WTC11 (cell line): ENCODE measurements at regions not wholly inside any gene's neighbourhood (a gene's known extent, or its start where the extent isn't known, plus 50 kb on each side); places are given as distances from the start of the nearest gene placed in this dataset.

Experiments
- ATAC-seq: fragments of 200-7000 bp; cut with Tn5 transposase; 2 replicates; pipeline ENCODE4 v1.10.0; 2021; ENCODE audit warnings: mild to moderate bottlenecking, moderate library complexity
- CTCF ChIA-PET: fragments of 300-600 bp; sonication (Branson Sonifier 250); formaldehyde crosslinking; loops from one replicate; lab custom pipeline; 2021; ENCODE audit warnings: antibody characterized with exemption; lab: Charles Lee
- POLR2A ChIA-PET: fragments of 350-600 bp; sonication (Branson Sonifier 250); formaldehyde crosslinking; loops from one replicate; lab custom pipeline; 2021; ENCODE audit warnings: antibody characterized with exemption; lab: Charles Lee
- DNase-seq: peaks from one replicate; pipeline ENCODE4 v3.0.0; 2021; ENCODE audit warnings: low spot score
- H3K27ac Mint-ChIP-seq: 2 replicates; pipeline ENCODE4 v1.8.0; 2021; ENCODE audit warnings: mixed read lengths
- H3K27me3 Mint-ChIP-seq: 2 replicates; pipeline ENCODE4 v1.8.0; 2021; ENCODE audit warnings: low read depth, mild to moderate bottlenecking, moderate library complexity, mixed read lengths
- H3K36me3 Mint-ChIP-seq: 2 replicates; pipeline ENCODE4 v1.8.0; 2021; ENCODE audit warnings: mixed read lengths
- H3K4me1 Mint-ChIP-seq: 2 replicates; pipeline ENCODE4 v1.8.0; 2022; ENCODE audit warnings: mixed read lengths
- H3K4me3 Mint-ChIP-seq: 2 replicates; pipeline ENCODE4 v1.8.0; 2021; ENCODE audit warnings: mild to moderate bottlenecking, moderate library complexity, mixed read lengths
- H3K9me3 Mint-ChIP-seq: 2 replicates; pipeline ENCODE4 v1.8.0; 2021; ENCODE audit warnings: mixed read lengths
- CBFB ChIP-seq: sonication (generic); formaldehyde crosslinking; IDR thresholded peaks from 2 replicates; pipeline ENCODE4 v1.8.1; 2022; ENCODE audit warnings: mild to moderate bottlenecking, low read depth, missing genetic modification reagents
- ELF4 ChIP-seq: sonication (generic); formaldehyde crosslinking; IDR thresholded peaks from 2 replicates; pipeline ENCODE4 v1.8.1; 2022; ENCODE audit warnings: low read depth, mild to moderate bottlenecking, moderate library complexity, missing genetic modification reagents
- ETV6 ChIP-seq: sonication (generic); formaldehyde crosslinking; IDR thresholded peaks from 2 replicates; pipeline ENCODE4 v1.8.1; 2022; ENCODE audit warnings: mild to moderate bottlenecking, missing genetic modification reagents
- IRF2 ChIP-seq: sonication (generic); formaldehyde crosslinking; IDR thresholded peaks from 2 replicates; pipeline ENCODE4 v1.8.0; 2022; ENCODE audit warnings: low read depth, missing genetic modification reagents, borderline replicate concordance
- JAZF1 ChIP-seq: fragments of 250-450 bp; sonication (Bioruptor Pico); IDR thresholded peaks from 2 replicates; pipeline ENCODE4 v1.9.0; 2021; ENCODE audit warnings: moderate library complexity, mild to moderate bottlenecking, inconsistent platforms
- KAT7 ChIP-seq: sonication (generic); formaldehyde crosslinking; IDR thresholded peaks from 2 replicates; pipeline ENCODE4 v1.8.1; 2023; ENCODE audit warnings: missing genetic modification reagents, mild to moderate bottlenecking, borderline replicate concordance
- MXD4 ChIP-seq: fragments of 250-450 bp; sonication (Bioruptor Pico); IDR thresholded peaks from 2 replicates; pipeline ENCODE4 v1.8.0; 2021; ENCODE audit warnings: mild to moderate bottlenecking, moderate library complexity, borderline replicate concordance
- MYBL2 ChIP-seq: sonication (generic); formaldehyde crosslinking; IDR thresholded peaks from 2 replicates; pipeline ENCODE4 v1.8.1; 2023; ENCODE audit warnings: mild to moderate bottlenecking, moderate library complexity, missing genetic modification reagents
- NFATC4 ChIP-seq: fragments of 250-450 bp; sonication (Bioruptor Pico); IDR thresholded peaks from 2 replicates; pipeline ENCODE4 v1.9.0; 2021; ENCODE audit warnings: mild to moderate bottlenecking
- NFYB ChIP-seq: sonication (generic); formaldehyde crosslinking; conservative IDR thresholded peaks from 2 replicates; pipeline ENCODE4 v1.8.0; 2022; ENCODE audit warnings: low read depth, missing genetic modification reagents
- NR2C2 ChIP-seq: sonication (generic); formaldehyde crosslinking; IDR thresholded peaks from 2 replicates; pipeline ENCODE4 v1.8.0; 2022; ENCODE audit warnings: mild to moderate bottlenecking, missing genetic modification reagents
- RELA ChIP-seq: sonication (generic); formaldehyde crosslinking; IDR thresholded peaks from 2 replicates; pipeline ENCODE4 v1.8.1; 2022; ENCODE audit warnings: missing genetic modification reagents, mild to moderate bottlenecking, borderline replicate concordance
- SMAD3 ChIP-seq: sonication (generic); formaldehyde crosslinking; IDR thresholded peaks from 2 replicates; pipeline ENCODE4 v1.8.0; 2022; ENCODE audit warnings: missing genetic modification reagents, mild to moderate bottlenecking, borderline replicate concordance
- TCF7 ChIP-seq: sonication (generic); formaldehyde crosslinking; IDR thresholded peaks from 2 replicates; pipeline ENCODE4 v1.8.0; 2022; ENCODE audit warnings: mild to moderate bottlenecking, low read depth, missing genetic modification reagents, moderate library complexity
- ZNF263 ChIP-seq: sonication (generic); formaldehyde crosslinking; IDR thresholded peaks from 2 replicates; pipeline ENCODE4 v1.8.1; 2022; ENCODE audit warnings: low read depth, mild to moderate bottlenecking, moderate library complexity, missing genetic modification reagents
- ZNF671 ChIP-seq: fragments of 250-450 bp; sonication (Bioruptor Pico); IDR thresholded peaks from 2 replicates; pipeline ENCODE4 v1.8.0; 2021; ENCODE audit warnings: mild to moderate bottlenecking
- TF ChIP-seq, protein P1 (sequence below): sonication (generic); formaldehyde crosslinking; IDR thresholded peaks from 2 replicates; pipeline ENCODE4 v1.8.0; 2022; ENCODE audit warnings: mild to moderate bottlenecking, missing genetic modification reagents
- TF ChIP-seq, protein P2 (sequence below): sonication (generic); formaldehyde crosslinking; IDR thresholded peaks from 2 replicates; pipeline ENCODE4 v1.8.1; 2022; ENCODE audit warnings: mild to moderate bottlenecking, missing genetic modification reagents, moderate library complexity, borderline replicate concordance
- TF ChIP-seq, protein P3 (sequence below): sonication (generic); formaldehyde crosslinking; IDR thresholded peaks from 2 replicates; pipeline ENCODE4 v1.8.0; 2022; ENCODE audit warnings: mild to moderate bottlenecking, missing genetic modification reagents
- TF ChIP-seq, protein P4 (sequence below): fragments of 250-450 bp; sonication (Bioruptor Pico); IDR thresholded peaks from 2 replicates; pipeline ENCODE4 v2.1.2; 2022; ENCODE audit warnings: mild to moderate bottlenecking, moderate library complexity
- TF ChIP-seq, protein P5 (sequence below): fragments of 250-450 bp; sonication (Bioruptor Pico); IDR thresholded peaks from 2 replicates; pipeline ENCODE4 v1.8.0; 2021; ENCODE audit warnings: mild to moderate bottlenecking
- TF ChIP-seq, protein P6 (sequence below): sonication (generic); formaldehyde crosslinking; IDR thresholded peaks from 2 replicates; pipeline ENCODE4 v1.8.0; 2023; ENCODE audit warnings: missing genetic modification reagents, mild to moderate bottlenecking, borderline replicate concordance

DNA sequence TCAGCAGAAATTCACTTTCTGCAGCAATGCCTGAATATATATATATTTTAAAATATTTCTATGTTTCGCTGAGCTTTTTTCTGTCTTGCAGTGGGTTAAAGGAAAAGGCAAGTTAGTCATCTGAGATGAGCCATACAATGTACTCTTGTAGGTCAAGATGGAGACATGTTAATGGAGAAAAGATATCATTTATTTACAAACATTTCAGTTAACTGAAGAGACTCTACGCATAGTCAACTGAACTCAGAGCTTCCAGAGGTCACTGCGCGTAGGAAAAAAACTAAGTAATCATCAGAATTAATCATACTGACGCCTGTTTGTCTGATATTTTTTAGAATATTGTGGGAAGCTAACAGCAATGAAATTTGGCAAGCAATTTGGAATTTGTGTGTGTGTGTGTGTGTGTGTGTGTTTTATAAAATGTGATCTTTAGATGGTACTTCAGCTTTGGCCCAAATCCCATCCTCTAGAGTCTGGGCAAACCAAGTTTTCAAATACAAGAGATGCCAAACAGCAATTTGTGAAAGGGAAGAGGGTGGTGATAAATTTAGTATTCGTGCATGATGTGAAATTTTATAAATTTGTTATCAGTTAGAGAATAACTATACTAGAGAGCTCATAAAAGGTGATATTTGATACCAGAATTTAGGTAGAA lies 193.9 kb upstream of the AGR3 start:
- Mint-ChIP-seq H3K27me3 (no peaks in the 10 kb centered on the region), H3K4me1 (no peaks in the 10 kb centered on the region), H3K27ac (no peak overlapping the region), H3K4me3 (no peak overlapping the region), H3K36me3 (no peaks in the 10 kb centered on the region), H3K9me3 (peaks cover 3% of the 10 kb centered on the region; the same call in 1 of the 2 replicates)
- TF ChIP-seq, protein P1, sequence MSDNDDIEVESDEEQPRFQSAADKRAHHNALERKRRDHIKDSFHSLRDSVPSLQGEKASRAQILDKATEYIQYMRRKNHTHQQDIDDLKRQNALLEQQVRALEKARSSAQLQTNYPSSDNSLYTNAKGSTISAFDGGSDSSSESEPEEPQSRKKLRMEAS (CRISPR knock-in tag): no peak
- TF ChIP-seq SMAD3 (CRISPR knock-in tag) (no peak), MYBL2 (CRISPR knock-in tag) (no peak), ZNF671 (CRISPR knock-in tag) (no peak), ZNF263 (CRISPR knock-in tag) (no peak), NFYB (CRISPR knock-in tag) (no peak), RELA (CRISPR knock-in tag) (no peak), ELF4 (CRISPR knock-in tag) (no peak), ETV6 (no peak), MXD4 (CRISPR knock-in tag) (no peak)
- TF ChIP-seq, protein P2, sequence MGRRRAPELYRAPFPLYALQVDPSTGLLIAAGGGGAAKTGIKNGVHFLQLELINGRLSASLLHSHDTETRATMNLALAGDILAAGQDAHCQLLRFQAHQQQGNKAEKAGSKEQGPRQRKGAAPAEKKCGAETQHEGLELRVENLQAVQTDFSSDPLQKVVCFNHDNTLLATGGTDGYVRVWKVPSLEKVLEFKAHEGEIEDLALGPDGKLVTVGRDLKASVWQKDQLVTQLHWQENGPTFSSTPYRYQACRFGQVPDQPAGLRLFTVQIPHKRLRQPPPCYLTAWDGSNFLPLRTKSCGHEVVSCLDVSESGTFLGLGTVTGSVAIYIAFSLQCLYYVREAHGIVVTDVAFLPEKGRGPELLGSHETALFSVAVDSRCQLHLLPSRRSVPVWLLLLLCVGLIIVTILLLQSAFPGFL: no peak
- TF ChIP-seq, protein P3, sequence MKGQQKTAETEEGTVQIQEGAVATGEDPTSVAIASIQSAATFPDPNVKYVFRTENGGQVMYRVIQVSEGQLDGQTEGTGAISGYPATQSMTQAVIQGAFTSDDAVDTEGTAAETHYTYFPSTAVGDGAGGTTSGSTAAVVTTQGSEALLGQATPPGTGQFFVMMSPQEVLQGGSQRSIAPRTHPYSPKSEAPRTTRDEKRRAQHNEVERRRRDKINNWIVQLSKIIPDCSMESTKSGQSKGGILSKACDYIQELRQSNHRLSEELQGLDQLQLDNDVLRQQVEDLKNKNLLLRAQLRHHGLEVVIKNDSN: no peak
- TF ChIP-seq, protein P4, sequence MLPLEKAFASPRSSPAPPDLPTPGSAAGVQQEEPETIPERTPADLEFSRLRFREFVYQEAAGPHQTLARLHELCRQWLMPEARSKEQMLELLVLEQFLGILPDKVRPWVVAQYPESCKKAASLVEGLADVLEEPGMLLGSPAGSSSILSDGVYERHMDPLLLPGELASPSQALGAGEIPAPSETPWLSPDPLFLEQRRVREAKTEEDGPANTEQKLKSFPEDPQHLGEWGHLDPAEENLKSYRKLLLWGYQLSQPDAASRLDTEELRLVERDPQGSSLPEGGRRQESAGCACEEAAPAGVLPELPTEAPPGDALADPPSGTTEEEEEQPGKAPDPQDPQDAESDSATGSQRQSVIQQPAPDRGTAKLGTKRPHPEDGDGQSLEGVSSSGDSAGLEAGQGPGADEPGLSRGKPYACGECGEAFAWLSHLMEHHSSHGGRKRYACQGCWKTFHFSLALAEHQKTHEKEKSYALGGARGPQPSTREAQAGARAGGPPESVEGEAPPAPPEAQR (CRISPR knock-in tag): no peak
- TF ChIP-seq, protein P5, sequence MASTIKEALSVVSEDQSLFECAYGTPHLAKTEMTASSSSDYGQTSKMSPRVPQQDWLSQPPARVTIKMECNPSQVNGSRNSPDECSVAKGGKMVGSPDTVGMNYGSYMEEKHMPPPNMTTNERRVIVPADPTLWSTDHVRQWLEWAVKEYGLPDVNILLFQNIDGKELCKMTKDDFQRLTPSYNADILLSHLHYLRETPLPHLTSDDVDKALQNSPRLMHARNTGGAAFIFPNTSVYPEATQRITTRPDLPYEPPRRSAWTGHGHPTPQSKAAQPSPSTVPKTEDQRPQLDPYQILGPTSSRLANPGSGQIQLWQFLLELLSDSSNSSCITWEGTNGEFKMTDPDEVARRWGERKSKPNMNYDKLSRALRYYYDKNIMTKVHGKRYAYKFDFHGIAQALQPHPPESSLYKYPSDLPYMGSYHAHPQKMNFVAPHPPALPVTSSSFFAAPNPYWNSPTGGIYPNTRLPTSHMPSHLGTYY (CRISPR knock-in tag): no peak
- DNase-seq (no peak), ATAC-seq (no peak)
- POLR2A ChIA-PET: no interaction called here
- CTCF ChIA-PET: interaction anchor here (0.5 kb wide), 1 partner anchor 67 kb away, joined by 3 read pairs; no protein-coding TSS in a partner anchor

DNA sequence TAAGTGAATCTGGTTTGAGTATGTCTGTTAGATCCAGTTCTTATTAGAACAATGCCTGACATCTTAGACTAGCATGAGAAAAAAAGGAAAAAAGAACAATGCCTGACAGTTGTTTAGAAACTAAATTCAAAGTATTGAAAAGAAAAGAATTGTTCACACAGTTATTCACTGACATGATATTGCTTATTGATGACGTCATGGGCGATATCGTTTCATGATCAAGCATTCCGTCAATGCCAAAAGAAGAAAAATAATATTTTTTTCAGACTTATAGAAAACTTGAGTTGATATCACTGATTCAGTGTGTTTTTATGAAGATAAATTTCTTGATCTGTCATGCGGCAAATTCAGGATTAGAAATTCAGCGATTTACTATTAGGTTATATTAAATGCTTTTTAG lies 196.5 kb upstream of the AGR3 start:
- H3K36me3 Mint-ChIP-seq: no peaks in the 10 kb centered on the region
- POLR2A ChIA-PET: no interaction called here
- H3K4me1 Mint-ChIP-seq: no peaks in the 10 kb centered on the region
- H3K27ac Mint-ChIP-seq: no peak overlapping the region
- CTCF ChIA-PET: no interaction called here
- DNase-seq (no peak), ATAC-seq (no peak)
- H3K4me3 Mint-ChIP-seq: no peak overlapping the region
- no peaks in the 10 kb centered on the region for H3K27me3 Mint-ChIP-seq
- H3K9me3 Mint-ChIP-seq: peaks cover 7% of the 10 kb centered on the region; the same call in 1 of the 2 replicates
- TF ChIP-seq, protein P6, sequence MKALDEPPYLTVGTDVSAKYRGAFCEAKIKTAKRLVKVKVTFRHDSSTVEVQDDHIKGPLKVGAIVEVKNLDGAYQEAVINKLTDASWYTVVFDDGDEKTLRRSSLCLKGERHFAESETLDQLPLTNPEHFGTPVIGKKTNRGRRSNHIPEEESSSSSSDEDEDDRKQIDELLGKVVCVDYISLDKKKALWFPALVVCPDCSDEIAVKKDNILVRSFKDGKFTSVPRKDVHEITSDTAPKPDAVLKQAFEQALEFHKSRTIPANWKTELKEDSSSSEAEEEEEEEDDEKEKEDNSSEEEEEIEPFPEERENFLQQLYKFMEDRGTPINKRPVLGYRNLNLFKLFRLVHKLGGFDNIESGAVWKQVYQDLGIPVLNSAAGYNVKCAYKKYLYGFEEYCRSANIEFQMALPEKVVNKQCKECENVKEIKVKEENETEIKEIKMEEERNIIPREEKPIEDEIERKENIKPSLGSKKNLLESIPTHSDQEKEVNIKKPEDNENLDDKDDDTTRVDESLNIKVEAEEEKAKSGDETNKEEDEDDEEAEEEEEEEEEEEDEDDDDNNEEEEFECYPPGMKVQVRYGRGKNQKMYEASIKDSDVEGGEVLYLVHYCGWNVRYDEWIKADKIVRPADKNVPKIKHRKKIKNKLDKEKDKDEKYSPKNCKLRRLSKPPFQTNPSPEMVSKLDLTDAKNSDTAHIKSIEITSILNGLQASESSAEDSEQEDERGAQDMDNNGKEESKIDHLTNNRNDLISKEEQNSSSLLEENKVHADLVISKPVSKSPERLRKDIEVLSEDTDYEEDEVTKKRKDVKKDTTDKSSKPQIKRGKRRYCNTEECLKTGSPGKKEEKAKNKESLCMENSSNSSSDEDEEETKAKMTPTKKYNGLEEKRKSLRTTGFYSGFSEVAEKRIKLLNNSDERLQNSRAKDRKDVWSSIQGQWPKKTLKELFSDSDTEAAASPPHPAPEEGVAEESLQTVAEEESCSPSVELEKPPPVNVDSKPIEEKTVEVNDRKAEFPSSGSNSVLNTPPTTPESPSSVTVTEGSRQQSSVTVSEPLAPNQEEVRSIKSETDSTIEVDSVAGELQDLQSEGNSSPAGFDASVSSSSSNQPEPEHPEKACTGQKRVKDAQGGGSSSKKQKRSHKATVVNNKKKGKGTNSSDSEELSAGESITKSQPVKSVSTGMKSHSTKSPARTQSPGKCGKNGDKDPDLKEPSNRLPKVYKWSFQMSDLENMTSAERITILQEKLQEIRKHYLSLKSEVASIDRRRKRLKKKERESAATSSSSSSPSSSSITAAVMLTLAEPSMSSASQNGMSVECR (CRISPR knock-in tag): no peak
- TF ChIP-seq JAZF1 (CRISPR knock-in tag) (no peak), NR2C2 (CRISPR knock-in tag) (no peak), IRF2 (CRISPR knock-in tag) (no peak), KAT7 (no peak), NFYB (CRISPR knock-in tag) (no peak), CBFB (CRISPR knock-in tag) (no peak), NFATC4 (no peak), TCF7 (CRISPR knock-in tag) (no peak)
- TF ChIP-seq, protein P3: no peak
- TF ChIP-seq, protein P5 (CRISPR knock-in tag): no peak
- TF ChIP-seq, protein P2: no peak
